ENCODE measurements at regions not wholly inside any gene's neighbourhood (a gene's known extent, or its start where the extent isn't known, plus 50 kb on each side); places are given as distances from the start of the nearest gene placed in this dataset.
"Not testable (repeated sequence)": the region's sequence is repeated elsewhere in the genome, so short reads cannot be mapped to it uniquely, and the experiment has no call there.

GRCh38 chr9:78091731-78092130 lies 60.1 kb upstream of the GNAQ start:
- 90 to 91% methylated on average over 9 of the region's 9 CpGs for WGBS, 2 donors
- TF ChIP-seq EP300 (IDR thresholded peaks at IDR 0.05) (no peak), POLR2A (IDR thresholded peaks at IDR 0.05) (no peak), CTCF (IDR thresholded peaks at IDR 0.05) (no peak)
- Histone ChIP-seq H3K9me3 (no peaks in the 10 kb centered on the region), H3K4me1 (no peaks in the 10 kb centered on the region), H3K4me3 (no peak overlapping the region), H3K27me3 (no peaks in the 10 kb centered on the region), H3K36me3 (no peaks in the 10 kb centered on the region), H3K27ac (no peak overlapping the region)
- DNase-seq (ENCODE audit: low spot score in 2 of 2), result no peak

- WGBS, 2 donors, result 76 to 96% methylated on average over 3 of the region's 3 CpGs
- H3K27ac ChIP-seq, result no peak overlapping the region
- no peak for TF ChIP-seq POLR2A (IDR thresholded peaks at IDR 0.05)
- no peak for TF ChIP-seq CTCF (IDR thresholded peaks at IDR 0.05)
- TF ChIP-seq EP300 (IDR thresholded peaks at IDR 0.05), result no peak
- peaks cover 0 to 3% (median 0%) of the 10 kb centered on the region in 4 donors for H3K9me3 ChIP-seq
- no peak for DNase-seq (ENCODE audit: low spot score in 2 of 2)
- no peaks in the 10 kb centered on the region for H3K36me3 ChIP-seq
- H3K27me3 ChIP-seq, result no peaks in the 10 kb centered on the region
- no peak overlapping the region for H3K4me3 ChIP-seq
- H3K4me1 ChIP-seq, result no peaks in the 10 kb centered on the region
Observed at GRCh38 chr9:78089111-78089510, 57.5 kb upstream of the GNAQ start.

- H3K36me3 ChIP-seq; H3K4me3 ChIP-seq; DNase-seq (ENCODE audit: low spot score in 2 of 2); H3K4me1 ChIP-seq; H3K27ac ChIP-seq; H3K27me3 ChIP-seq: not testable (repeated sequence)
- 96 to 100% methylated on average over 1 of the region's 1 CpG for WGBS, 2 donors
- peaks cover 0 to 12% (median 0%) of the 10 kb centered on the region in 4 donors for H3K9me3 ChIP-seq
Observed at GRCh38 chr9:78088190-78088589, 56.6 kb upstream of the GNAQ start.

Measured in tibial nerve (tissue), 4 donors.